Activated naive CD4-positive, alpha-beta T cell treated with anti-CD3 and anti-CD28 coated beads, Interleukin-2, amount 10 ng/mL, durations not matched to agents 7 days and 5 days (primary cell): ENCODE measurements at regions not wholly inside any gene's neighbourhood (a gene's known extent, or its start where the extent isn't known, plus 50 kb on each side); places are given as distances from the start of the nearest gene placed in this dataset.
"Not testable (repeated sequence)": the region's sequence is repeated elsewhere in the genome, so short reads cannot be mapped to it uniquely, and the experiment has no call there.

Source experiments
- CTCF ChIA-PET: fragments of 350-600 bp; sonication (Branson Sonifier 250); formaldehyde crosslinking; loops from one replicate; lab custom pipeline; 2021; ENCODE audit warnings: antibody characterized with exemption; lab: Charles Lee
- DNase-seq: peaks from one replicate; pipeline ENCODE4 v3.0.0-alpha.2; 2020
- H3K27ac Mint-ChIP-seq: one replicate; pipeline ENCODE4 v1.8.0; 2021; ENCODE audit warnings: mild to moderate bottlenecking, moderate library complexity, mixed read lengths
- H3K27me3 Mint-ChIP-seq: one replicate; pipeline ENCODE4 v1.8.0; 2021; ENCODE audit warnings: mild to moderate bottlenecking, mixed read lengths
- H3K36me3 Mint-ChIP-seq: one replicate; pipeline ENCODE4 v1.8.0; 2021; ENCODE audit warnings: mixed read lengths
- H3K4me1 Mint-ChIP-seq: one replicate; pipeline ENCODE4 v1.8.0; 2021; ENCODE audit warnings: mixed read lengths
- H3K4me3 Mint-ChIP-seq: one replicate; pipeline ENCODE4 v1.8.0; 2021; ENCODE audit warnings: mild to moderate bottlenecking, moderate library complexity, mixed read lengths
- H3K9me3 Mint-ChIP-seq: one replicate; pipeline ENCODE4 v1.8.0; 2021; ENCODE audit warnings: mixed read lengths

DNA sequence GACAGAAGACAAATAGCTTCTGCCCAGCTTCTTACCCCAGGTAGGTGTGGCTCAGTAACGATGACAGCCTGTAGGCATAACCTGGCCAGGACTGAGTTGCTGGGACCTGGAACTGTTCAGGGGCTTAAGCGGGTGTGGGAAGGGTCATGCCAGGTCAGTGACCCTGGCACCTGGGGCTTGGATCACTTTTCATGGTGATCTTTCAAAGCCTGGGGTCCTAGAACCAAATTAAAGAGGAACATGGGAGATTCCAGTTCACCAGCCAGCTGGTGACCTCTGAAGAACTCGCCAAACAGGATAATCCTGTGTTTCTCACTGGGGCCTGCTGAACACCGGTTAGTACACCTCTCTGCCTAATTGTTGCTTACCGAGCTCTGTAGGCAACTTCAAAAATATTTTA is 102.6 kb upstream of the LMNTD1 start:
- CTCF ChIA-PET = interaction anchor here (1.0 kb wide), 1 partner anchor 13 kb away, joined by 3 read pairs; no protein-coding TSS in a partner anchor
- Mint-ChIP-seq H3K4me1 (peaks cover 7% of the 10 kb centered on the region), H3K36me3 (no peaks in the 10 kb centered on the region), H3K27ac (no peak overlapping the region), H3K27me3 (no peaks in the 10 kb centered on the region), H3K4me3 (no peak overlapping the region), H3K9me3 (no peaks in the 10 kb centered on the region)
- DNase-seq = no peak

DNA sequence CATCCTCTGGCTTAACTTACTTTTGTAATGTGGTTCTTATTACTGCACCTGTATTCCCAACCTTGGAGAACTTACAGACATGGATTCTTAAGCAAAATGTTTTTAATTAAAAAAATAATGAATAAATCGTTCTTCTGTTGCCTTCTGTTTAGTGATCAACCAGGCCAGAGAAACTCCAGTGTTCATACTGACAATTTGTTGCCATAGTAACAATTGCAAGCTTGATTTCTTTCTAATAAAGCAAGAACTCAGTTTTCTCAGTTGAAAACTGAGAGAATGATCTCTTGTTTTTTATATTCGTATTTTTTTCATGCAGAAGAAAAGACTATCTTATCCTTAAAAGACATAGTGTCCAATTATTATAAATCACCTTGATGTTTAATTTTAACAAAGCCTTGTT is 106.5 kb upstream of the LMNTD1 start:
- Mint-ChIP-seq H3K27me3 (no peaks in the 10 kb centered on the region), H3K27ac (no peak overlapping the region), H3K9me3 (no peaks in the 10 kb centered on the region), H3K4me3 (no peak overlapping the region), H3K36me3 (no peaks in the 10 kb centered on the region), H3K4me1 (no peaks in the 10 kb centered on the region)
- CTCF ChIA-PET = no interaction called here
- no peak for DNase-seq

DNA sequence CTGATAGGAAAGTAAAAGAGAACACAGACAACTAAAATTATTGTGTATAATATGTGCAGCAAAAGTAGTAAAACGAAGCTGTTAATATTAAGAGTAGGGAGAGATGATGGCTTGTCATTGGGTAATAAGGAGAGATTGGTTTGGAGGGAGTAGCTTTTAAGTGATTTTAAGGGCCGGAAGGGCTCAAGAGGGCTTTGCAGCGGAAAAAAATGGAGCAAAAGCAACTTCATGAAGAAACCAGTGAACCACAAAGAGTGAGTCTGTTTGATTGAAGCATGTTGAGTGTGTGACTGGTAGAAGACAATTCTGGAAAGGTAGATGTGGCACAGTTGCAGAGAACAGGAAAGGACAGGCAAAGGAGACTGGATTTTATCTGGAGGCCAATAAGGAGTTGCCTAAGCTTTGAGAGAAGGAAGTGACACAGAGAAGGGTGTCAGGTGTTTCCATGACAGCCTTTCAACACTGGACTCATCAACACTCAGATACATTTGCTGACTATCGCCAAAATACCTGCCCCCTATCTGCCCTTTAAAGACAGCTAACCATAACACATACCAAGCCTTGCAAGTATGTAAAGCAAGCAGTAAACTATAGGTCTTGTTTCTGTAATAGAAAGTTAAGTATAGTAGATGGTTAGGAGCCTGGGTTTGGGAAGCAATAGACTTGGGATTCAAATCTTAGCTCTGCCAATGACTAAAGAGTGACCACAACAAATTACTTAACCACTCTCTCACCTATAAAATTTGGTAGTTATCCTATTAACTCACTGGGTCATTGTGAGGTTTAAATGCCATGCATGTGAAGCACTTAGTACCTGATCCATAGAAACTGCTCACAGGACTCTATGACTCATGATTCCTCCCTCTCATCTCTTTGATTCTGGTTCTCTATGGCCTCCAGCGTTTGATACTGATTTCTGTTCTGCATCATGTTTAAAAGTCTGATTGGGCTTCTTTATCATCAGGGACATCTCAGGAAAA is 117.3 kb upstream of the LMNTD1 start:
- no peaks in the 10 kb centered on the region for H3K27me3 Mint-ChIP-seq
- no peak overlapping the region for H3K27ac Mint-ChIP-seq
- no peaks in the 10 kb centered on the region for H3K9me3 Mint-ChIP-seq
- H3K36me3 Mint-ChIP-seq = no peaks in the 10 kb centered on the region
- no peak for DNase-seq
- H3K4me1 Mint-ChIP-seq = no peaks in the 10 kb centered on the region
- no peak overlapping the region for H3K4me3 Mint-ChIP-seq
- CTCF ChIA-PET = no interaction called here

DNA sequence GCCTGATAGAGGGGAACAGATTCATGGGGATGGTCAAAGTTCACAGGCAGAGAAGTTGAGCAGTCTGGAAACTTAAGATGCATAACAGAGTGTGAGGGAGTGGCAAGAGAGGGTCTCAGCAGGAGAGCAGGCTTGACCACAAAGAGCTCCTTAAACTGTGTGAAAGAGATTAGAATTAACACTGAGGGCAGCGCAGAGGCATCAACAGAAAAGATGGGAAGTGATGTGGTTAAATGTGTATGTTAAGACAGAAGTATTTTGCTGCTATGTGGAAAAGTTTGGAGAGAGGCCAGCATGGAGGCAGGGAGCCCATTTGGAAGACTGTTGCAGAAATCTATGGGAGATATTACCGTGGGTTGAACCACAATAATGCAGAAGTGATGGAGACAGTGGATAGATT is 122.7 kb upstream of the LMNTD1 start:
- CTCF ChIA-PET = no interaction called here
- Mint-ChIP-seq H3K4me3 (no peak overlapping the region), H3K36me3 (no peaks in the 10 kb centered on the region), H3K9me3 (no peaks in the 10 kb centered on the region), H3K4me1 (no peaks in the 10 kb centered on the region), H3K27me3 (no peaks in the 10 kb centered on the region), H3K27ac (no peak overlapping the region)
- DNase-seq = no peak

DNA sequence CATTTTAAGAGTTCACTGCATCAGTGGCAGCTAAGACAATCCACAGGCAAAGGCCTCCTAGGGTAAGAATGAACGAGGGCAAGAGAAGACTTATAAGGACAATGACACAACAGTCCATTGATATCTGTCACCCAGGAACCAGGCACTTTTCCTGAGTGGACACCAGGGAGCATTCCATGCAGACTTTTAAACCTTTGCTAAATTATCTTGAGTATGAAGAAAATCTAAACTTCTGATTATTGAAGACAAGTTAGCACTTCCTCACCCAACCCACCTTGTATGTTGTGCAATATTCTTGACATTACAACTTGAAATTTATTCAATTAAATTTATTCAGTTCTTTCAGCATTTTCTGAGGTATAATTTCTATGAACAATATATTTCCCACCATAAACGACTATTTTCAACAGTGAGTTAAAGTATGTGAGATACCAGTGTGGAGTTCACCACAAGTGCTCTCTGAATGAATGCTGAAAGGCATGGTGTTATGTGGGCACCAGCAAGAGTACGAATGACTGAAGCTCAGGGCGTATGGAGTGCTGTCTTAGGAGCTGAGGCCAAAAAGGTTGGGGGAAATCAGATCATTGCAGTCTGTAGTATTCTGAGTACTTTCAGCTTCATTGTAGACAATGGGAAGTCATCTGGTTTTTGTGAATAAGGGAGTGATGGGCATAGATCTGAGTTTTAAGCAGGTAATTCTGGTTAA is 124.3 kb upstream of the LMNTD1 start:
- no peaks in the 10 kb centered on the region for H3K36me3 Mint-ChIP-seq
- no peaks in the 10 kb centered on the region for H3K27me3 Mint-ChIP-seq
- CTCF ChIA-PET = no interaction called here
- H3K4me1 Mint-ChIP-seq = no peaks in the 10 kb centered on the region
- no peak overlapping the region for H3K4me3 Mint-ChIP-seq
- no peak overlapping the region for H3K27ac Mint-ChIP-seq
- no peak for DNase-seq
- no peaks in the 10 kb centered on the region for H3K9me3 Mint-ChIP-seq

DNA sequence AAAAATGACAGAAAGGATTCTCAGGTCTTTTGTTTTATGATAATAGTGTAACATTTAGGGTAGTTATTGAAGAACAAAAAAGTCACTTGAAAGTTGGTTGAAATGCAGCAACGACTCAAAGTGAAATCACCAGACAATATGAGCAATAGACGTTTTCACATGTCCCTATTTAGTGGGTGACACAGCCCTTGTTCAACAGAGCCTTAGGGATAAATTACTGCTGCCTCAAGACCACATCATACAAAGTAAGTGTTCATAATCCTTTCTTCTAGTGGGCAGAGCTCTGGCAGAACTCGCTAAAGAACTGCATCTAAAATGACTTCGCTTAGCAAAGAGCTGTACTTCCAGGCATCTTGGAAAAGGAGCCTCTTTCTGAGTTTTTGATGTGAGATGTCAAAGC is 128.5 kb upstream of the LMNTD1 start:
- H3K4me3 Mint-ChIP-seq = no peak overlapping the region
- CTCF ChIA-PET = no interaction called here
- H3K36me3 Mint-ChIP-seq = no peaks in the 10 kb centered on the region
- no peak overlapping the region for H3K27ac Mint-ChIP-seq
- no peak for DNase-seq
- no peaks in the 10 kb centered on the region for H3K4me1 Mint-ChIP-seq
- no peaks in the 10 kb centered on the region for H3K27me3 Mint-ChIP-seq
- H3K9me3 Mint-ChIP-seq = no peaks in the 10 kb centered on the region

DNA sequence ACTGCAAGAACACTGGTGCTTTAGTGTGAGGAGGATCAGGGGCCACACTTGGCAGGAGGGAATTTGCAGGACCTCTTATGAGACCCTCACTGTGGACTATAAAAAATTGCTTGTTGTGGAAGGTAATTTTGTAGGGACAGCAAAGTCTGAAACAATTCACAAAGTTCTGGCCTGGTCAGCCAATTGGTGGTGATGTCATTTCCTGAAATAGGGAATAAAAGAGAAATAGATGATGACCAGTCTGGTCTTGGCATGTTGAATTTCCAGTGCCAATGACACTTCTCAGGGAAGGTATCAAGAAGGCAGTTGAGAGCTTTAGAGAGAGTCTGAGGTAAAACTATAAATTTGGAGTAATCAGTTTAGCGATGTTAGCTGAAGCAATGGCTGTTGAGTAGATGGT is 129.3 kb upstream of the LMNTD1 start:
- CTCF ChIA-PET = no interaction called here
- Mint-ChIP-seq H3K9me3 (peaks cover 2% of the 10 kb centered on the region), H3K27me3 (no peaks in the 10 kb centered on the region), H3K4me3 (no peak overlapping the region), H3K36me3 (no peaks in the 10 kb centered on the region), H3K27ac (no peak overlapping the region), H3K4me1 (no peaks in the 10 kb centered on the region)
- DNase-seq = no peak

DNA sequence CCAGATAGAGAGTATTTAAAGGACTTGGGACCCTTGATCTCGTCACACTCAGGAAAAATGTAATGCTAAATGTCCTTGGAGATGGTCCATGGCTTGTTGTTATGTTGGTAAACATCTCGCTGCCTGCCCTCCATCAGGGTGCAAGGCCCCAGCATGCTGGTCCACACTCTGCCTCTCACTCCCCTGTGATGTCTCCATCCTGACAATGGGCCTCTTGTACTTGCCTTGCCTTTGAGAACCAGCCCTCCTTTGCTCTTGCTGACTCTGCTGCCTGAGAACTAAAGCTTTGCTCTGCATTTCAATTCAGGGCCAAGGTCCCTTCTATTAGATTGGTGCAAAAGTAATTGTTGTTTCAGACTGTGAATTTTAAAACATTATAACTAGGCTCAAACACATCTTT is 131.0 kb upstream of the LMNTD1 start:
- CTCF ChIA-PET = no interaction called here
- H3K27me3 Mint-ChIP-seq = no peaks in the 10 kb centered on the region
- H3K27ac Mint-ChIP-seq = no peak overlapping the region
- no peaks in the 10 kb centered on the region for H3K36me3 Mint-ChIP-seq
- peaks cover 5% of the 10 kb centered on the region for H3K9me3 Mint-ChIP-seq
- H3K4me3 Mint-ChIP-seq = no peak overlapping the region
- no peak for DNase-seq
- no peaks in the 10 kb centered on the region for H3K4me1 Mint-ChIP-seq

DNA sequence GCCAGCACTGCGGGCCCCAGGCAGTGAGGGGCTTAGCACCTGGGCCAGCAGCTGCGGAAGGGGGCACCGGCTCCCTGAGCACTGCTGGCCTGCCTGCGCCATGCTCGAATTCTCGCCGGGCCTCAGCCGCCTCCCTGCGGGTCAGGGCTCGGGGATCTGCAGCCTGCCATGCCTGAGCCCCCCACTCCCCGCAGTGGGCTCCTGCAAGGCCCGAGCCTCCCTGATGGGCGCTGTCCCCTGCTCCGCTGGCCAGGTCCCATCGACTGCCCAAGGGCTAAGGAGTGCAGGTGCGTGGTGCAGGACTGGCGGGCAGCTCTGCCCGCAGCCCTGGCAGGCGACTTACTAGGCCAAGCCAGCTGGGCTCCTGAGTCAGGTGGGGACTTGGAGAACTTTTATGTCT is 133.3 kb upstream of the LMNTD1 start:
- H3K27ac Mint-ChIP-seq = no peak overlapping the region
- CTCF ChIA-PET = no interaction called here

DNA sequence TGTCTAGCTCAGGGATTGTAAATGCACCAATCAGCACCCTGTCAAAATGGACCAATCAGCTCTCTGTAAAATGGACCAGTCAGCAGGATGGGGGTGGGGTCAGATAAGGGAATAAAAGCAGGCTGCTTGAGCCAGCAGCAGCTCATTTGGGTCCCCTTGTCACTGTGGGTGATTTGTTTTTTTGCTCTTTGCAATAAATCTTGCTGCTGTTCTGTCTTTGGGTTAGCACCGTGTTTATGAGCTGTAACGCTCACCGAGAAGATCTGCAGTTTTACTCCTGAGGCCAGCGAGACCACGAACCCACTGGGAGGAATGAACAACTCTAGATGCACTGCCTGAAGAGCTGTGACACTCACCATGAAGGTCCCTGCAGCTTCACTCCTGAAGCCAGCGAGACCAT is 134.1 kb upstream of the LMNTD1 start:
- Mint-ChIP-seq H3K27me3 (no peaks in the 10 kb centered on the region), H3K36me3 (no peaks in the 10 kb centered on the region), H3K4me1 (no peaks in the 10 kb centered on the region), H3K9me3 (peaks cover 5% of the 10 kb centered on the region), H3K27ac (no peak overlapping the region), H3K4me3 (no peak overlapping the region)
- no peak for DNase-seq
- CTCF ChIA-PET = no interaction called here

More for the DNA sequence above, 133.3 kb upstream of the LMNTD1 start:
- Mint-ChIP-seq H3K4me3 (no peak overlapping the region), H3K27me3 (no peaks in the 10 kb centered on the region), H3K36me3 (no peaks in the 10 kb centered on the region), H3K9me3 (peaks cover 5% of the 10 kb centered on the region), H3K4me1 (no peaks in the 10 kb centered on the region)
- DNase-seq = no peak

DNA sequence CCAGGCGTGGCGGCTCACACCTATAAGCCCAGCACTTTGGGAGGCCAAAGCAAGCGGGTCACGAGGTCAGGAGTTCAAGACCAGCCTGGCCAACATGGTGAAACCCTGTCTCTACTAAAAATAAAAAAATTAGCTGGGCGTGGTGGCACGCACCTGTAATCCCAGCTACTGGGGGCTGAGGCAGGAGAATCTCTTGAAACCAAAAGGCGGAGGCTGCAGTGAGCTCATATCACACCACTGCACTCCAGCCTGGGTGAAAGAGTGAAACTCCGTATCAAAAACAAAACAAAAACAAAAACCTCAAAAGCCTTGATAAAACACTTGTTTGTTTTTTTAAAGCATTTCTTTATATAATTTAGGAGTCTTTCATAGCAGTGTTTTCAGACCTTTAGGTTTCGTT is 135.8 kb upstream of the LMNTD1 start:
- H3K9me3 Mint-ChIP-seq, DNase-seq, H3K4me3 Mint-ChIP-seq, H3K36me3 Mint-ChIP-seq, H3K4me1 Mint-ChIP-seq, H3K27me3 Mint-ChIP-seq, H3K27ac Mint-ChIP-seq, CTCF ChIA-PET: not testable (repeated sequence)

DNA sequence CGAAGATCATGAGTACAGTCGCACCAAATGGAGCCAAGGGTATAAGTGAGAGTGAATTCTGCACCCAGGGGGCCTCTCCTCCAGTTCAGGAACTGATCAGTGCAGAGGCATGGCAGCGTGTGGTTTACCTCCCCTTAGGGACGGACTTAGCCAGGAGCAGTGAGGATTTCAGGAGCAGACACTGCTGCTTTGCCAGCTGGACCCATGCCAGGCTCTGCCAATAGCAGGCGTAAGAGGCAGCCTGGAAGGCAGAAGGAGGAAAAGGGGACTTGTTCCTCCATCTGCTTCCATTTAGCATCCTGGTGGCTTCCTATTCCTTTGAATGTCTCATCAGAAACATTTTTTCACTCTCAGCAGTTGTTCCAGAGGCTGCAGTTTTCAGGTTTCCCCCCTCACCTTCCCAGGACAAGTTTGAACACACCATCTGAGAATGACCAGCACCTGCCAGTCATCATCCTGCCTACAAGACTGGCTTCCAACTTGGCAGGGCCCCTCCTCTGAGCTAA is 137.0 kb upstream of the LMNTD1 start:
- Mint-ChIP-seq H3K27me3 (no peaks in the 10 kb centered on the region), H3K36me3 (no peaks in the 10 kb centered on the region), H3K4me3 (no peak overlapping the region), H3K4me1 (no peaks in the 10 kb centered on the region), H3K9me3 (peaks cover 5% of the 10 kb centered on the region), H3K27ac (no peak overlapping the region)
- CTCF ChIA-PET = no interaction called here
- DNase-seq = no peak

DNA sequence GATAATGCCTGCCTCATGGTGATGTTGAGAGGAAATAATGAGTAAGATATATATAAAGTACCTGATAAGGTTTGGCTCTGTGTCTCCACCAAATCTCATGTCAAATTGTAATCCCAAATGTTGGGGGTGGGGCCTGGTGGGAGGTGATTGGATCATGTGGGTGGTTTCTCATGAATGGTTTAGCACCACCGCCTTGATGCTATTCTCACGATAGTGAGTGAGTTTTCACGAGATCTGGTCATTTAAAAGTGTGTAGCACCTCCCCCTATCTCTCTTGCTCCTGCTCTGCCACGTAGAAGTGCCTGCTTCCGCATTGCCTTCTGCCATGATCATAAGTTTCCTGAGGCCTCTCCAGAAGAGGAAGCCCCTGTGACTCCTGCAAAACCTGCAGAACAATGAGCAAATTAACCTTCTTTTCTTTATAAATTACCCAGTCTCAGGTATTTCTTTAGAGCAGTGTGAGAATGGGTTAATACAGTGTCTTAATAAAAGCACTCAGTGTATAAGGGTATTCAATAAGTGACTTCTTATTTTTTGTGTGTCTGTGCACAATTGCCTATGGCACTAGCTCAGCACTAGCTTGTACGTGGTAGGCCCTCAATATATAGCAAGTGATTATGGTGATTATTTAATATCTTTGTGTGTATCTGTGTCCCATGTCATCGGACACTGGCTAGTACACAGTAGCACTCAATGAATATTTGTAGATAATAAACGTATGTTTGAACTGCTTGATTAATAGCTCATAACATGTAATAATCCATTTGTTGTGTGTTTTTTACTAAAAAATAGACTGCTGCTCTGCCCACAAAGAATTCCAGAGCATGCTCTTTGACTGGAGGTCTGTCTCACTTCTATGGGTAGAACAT is 138.1 kb upstream of the LMNTD1 start:
- Mint-ChIP-seq H3K27ac (no peak overlapping the region), H3K9me3 (peaks cover 5% of the 10 kb centered on the region), H3K4me1 (no peaks in the 10 kb centered on the region), H3K4me3 (no peak overlapping the region), H3K27me3 (no peaks in the 10 kb centered on the region), H3K36me3 (no peaks in the 10 kb centered on the region)
- DNase-seq = no peak
- CTCF ChIA-PET = no interaction called here

DNA sequence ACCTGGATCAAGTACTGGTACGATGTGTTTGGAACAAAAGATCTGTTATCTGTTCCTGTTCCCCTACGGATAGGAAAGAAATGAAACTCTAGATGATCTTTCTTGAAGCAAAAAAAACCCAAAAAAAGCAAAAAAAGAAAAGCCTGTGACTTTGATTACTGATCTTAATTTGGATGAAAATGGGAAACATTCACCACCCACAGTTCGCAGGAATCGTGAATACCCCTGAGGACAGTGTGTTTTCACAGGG is 138.7 kb upstream of the LMNTD1 start:
- CTCF ChIA-PET = no interaction called here
- Mint-ChIP-seq H3K27me3 (no peaks in the 10 kb centered on the region), H3K4me3 (no peak overlapping the region), H3K4me1 (no peaks in the 10 kb centered on the region), H3K36me3 (no peaks in the 10 kb centered on the region), H3K9me3 (peaks cover 5% of the 10 kb centered on the region), H3K27ac (no peak overlapping the region)
- no peak for DNase-seq
